T-helper 2 cell treated with Interferon-gamma antibody and Interleukin-4, amounts not matched to agents 5 μg/mL and 100 μg/mL, for 36 hours (primary cell): ENCODE measurements at regions not wholly inside any gene's neighbourhood (a gene's known extent, or its start where the extent isn't known, plus 50 kb on each side); places are given as distances from the start of the nearest gene placed in this dataset.

Source experiments
- DNase-seq: peaks from one replicate; pipeline ENCODE4 v3.0.0; 2021; ENCODE audit warnings: low spot score
- H3K27ac Mint-ChIP-seq: one replicate; pipeline ENCODE4 v1.8.0; 2021; ENCODE audit warnings: mild to moderate bottlenecking, mixed read lengths
- H3K27me3 Mint-ChIP-seq: one replicate; pipeline ENCODE4 v1.8.0; 2021; ENCODE audit warnings: low read depth, mixed read lengths
- H3K36me3 Mint-ChIP-seq: one replicate; pipeline ENCODE4 v1.8.0; 2021; ENCODE audit warnings: low read depth, mixed read lengths
- H3K4me1 Mint-ChIP-seq: one replicate; pipeline ENCODE4 v1.8.0; 2021; ENCODE audit warnings: low read depth, mixed read lengths
- H3K4me3 Mint-ChIP-seq: one replicate; pipeline ENCODE4 v1.8.0; 2022; ENCODE audit warnings: mild to moderate bottlenecking, moderate library complexity, mixed read lengths
- H3K9me3 Mint-ChIP-seq: one replicate; pipeline ENCODE4 v1.8.0; 2021; ENCODE audit warnings: mixed read lengths

DNA sequence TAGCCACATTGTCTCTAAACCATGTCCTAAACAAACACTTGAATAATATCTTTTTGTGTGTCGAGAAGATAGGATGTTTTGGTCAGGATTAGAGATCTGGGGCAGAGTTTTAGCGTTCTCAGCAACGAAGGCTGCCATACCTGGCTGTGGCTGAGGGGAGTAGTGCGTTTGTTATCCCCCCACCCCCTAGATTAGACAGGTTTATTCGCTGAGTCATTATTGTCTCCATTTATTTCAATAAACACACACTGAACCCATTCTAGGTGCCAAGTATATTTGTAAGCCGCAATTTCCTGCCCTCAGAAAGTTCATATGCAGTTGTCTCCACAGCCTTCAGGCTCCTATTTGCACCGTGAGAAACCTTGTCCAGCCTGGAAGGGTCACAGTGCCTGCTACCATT is 1684.8 kb upstream of the TENM3 start:
- Mint-ChIP-seq H3K36me3 (no peaks in the 10 kb centered on the region), H3K4me3 (no peak overlapping the region), H3K4me1 (no peaks in the 10 kb centered on the region), H3K27me3 (no peaks in the 10 kb centered on the region), H3K27ac (no peak overlapping the region), H3K9me3 (no peaks in the 10 kb centered on the region)
- no peak for DNase-seq

DNA sequence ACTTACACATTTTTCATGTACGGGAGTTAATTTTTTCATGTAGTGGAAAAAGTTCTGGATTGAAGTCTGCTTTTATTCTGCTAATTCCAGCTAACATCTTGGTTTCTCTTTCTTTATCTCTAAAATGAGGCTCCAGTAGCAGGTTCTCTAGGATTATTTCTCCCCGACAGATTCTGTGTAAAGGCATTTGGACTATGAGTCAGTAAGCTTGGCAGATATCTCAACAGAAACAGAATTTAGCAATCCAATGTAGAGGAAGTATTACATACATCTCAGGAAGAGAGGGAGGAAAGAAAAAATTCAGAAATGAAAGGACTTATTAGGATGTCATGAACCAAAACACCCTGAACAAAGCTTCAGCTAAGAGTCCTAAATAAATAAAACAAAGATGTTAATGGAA is 1682.3 kb upstream of the TENM3 start:
- Mint-ChIP-seq H3K4me1 (no peaks in the 10 kb centered on the region), H3K9me3 (peaks cover 4% of the 10 kb centered on the region), H3K36me3 (no peaks in the 10 kb centered on the region), H3K27me3 (no peaks in the 10 kb centered on the region), H3K4me3 (no peak overlapping the region), H3K27ac (no peak overlapping the region)
- DNase-seq = no peak

DNA sequence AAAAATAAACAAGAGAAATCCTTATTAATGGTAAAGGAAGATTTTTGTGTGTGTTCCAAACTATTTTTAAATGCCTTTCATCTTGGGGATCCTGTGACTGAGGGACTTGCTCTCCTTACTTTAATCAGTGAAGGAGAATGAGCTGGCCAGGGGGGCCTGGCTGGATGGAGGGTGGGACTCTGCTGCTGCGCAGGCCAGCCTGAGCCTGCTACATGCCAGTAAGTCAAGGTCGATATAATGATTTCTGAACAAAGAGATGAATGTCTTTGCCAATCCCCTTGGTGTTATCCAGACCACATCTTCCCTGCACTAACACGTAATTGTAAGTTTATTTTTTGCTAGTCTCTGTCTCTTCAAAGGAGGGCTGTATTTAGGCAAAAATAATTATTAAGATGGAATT is 1679.2 kb upstream of the TENM3 start:
- no peak for DNase-seq
- Mint-ChIP-seq H3K36me3 (no peaks in the 10 kb centered on the region), H3K27me3 (no peaks in the 10 kb centered on the region), H3K9me3 (peaks cover 9% of the 10 kb centered on the region), H3K4me3 (no peak overlapping the region), H3K4me1 (no peaks in the 10 kb centered on the region), H3K27ac (no peak overlapping the region)

DNA sequence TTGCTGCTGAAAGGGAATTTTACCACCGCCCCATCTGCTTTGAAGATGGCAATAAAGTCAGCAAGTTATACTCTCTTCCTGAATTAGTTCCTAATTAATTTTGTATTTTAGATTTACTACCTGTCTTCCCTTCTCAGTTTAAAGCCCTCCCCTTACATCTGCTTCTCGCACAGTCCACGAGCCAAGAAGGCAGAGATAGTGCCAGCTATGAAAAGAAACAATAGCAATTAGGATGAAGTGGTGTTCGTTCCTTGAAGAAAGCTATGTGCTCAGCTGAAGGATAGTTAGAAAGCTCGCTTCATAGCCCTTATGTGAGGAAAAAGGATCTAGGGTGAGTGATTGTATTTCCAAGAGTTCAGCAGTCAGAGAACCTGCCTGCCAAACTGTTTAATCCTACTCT is 1678.8 kb upstream of the TENM3 start:
- no peaks in the 10 kb centered on the region for H3K27me3 Mint-ChIP-seq
- H3K36me3 Mint-ChIP-seq = no peaks in the 10 kb centered on the region
- no peak overlapping the region for H3K27ac Mint-ChIP-seq
- DNase-seq = no peak
- H3K9me3 Mint-ChIP-seq = peaks cover 9% of the 10 kb centered on the region
- no peak overlapping the region for H3K4me3 Mint-ChIP-seq
- no peaks in the 10 kb centered on the region for H3K4me1 Mint-ChIP-seq

DNA sequence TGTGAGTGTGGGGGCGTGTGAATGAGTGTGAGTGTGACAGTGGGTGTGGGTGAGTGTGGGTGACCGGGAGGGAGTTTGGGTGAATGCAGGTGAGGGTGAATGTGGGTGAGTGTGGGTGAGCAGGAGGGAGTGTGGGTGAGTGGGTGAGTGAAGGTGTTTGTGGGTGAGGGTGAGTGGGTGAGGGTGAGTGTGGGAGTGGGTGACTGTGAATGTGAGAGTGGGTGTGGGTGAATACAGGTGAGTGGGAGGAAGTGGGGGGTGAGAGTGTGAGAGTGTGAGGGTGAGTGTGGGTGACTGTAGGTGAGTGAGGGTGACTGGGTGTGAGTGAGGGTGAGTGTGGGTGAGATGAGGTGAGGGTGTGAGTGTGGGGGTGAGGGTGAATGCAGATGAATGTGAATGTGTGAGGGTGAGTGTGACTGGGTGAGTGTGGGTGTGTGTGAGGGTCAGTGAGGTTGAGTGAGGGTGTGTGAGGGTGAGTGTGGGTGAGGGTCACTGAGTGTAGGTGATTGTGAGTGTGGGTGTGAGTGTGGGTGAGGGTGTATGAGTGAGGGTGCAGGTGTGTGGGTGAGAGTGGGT is 1677.3 kb upstream of the TENM3 start:
- Mint-ChIP-seq H3K4me1 (no peaks in the 10 kb centered on the region), H3K9me3 (peaks cover 15% of the 10 kb centered on the region), H3K36me3 (no peaks in the 10 kb centered on the region), H3K27ac (no peak overlapping the region), H3K27me3 (no peaks in the 10 kb centered on the region), H3K4me3 (no peak overlapping the region)
- no peak for DNase-seq

DNA sequence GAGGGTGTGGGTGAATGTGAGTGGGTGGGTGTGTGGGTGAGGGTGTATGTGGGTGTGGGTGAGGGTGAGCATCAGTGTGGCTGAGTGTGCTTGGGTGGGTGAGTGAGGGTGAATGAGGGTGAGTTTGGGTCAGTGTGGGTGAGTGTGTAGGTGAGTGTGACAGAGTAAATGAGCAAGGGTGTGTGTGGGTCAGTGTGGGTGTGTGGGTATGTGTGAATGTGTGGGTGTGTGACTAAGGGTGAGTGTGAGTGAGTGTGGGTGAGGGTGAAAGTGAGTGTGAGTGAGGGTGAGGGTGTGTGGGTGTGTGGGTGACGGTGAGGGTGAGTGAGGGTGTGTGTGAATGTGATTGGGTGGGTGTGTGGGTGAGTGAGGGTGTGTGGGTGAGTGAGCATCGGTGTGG is 1676.7 kb upstream of the TENM3 start:
- peaks cover 17% of the 10 kb centered on the region for H3K9me3 Mint-ChIP-seq
- no peaks in the 10 kb centered on the region for H3K4me1 Mint-ChIP-seq
- no peak overlapping the region for H3K27ac Mint-ChIP-seq
- no peak for DNase-seq
- H3K4me3 Mint-ChIP-seq = no peak overlapping the region
- H3K36me3 Mint-ChIP-seq = no peaks in the 10 kb centered on the region
- H3K27me3 Mint-ChIP-seq = no peaks in the 10 kb centered on the region

DNA sequence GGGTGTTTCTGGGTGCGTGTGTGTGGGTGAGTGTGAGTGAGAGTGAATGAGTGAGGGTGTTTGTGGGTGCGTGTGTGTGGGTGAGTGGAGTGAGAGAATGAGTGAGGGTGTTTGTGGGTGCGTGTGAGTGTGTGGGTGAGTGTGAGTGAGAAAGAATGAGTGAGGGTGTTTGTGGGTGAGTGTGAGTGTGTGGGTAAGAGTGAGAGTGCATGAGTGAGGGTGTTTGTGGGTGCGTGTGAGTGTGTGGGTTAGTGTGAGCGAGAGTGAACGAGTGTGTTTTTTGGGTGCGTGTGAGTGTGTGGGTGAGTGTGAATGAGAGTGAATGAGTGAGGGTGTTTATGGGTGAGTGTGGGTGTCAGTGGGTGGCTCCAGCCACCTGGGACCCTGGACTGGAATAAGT is 1676.1 kb upstream of the TENM3 start:
- no peaks in the 10 kb centered on the region for H3K27me3 Mint-ChIP-seq

DNA sequence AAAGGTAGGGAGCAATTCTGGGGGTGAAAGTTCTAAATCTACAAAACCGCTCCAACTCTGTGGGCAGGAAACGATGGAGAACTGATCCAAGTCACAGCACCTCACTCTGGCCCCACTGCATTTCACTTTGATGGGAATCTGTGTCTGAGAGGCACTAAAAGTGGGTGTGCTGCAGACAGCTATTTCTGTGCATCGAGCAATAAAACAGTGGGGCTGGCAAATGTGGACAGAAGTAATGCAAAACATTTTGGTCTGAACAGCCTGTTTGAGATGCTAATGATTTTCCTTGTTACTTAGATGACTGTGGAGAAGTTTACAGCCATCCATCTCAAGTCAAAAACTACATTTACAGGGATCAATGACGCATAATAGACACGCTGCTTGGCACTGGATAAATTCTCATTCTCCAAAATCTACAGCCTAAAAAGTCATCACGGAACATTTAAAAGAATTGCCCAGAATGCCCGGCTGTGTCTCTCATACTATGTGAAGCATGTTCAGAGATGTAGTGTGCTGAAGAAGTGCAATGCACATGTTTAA is 1671.6 kb upstream of the TENM3 start:
- Mint-ChIP-seq H3K4me1 (no peaks in the 10 kb centered on the region), H3K27me3 (no peaks in the 10 kb centered on the region), H3K27ac (no peak overlapping the region), H3K4me3 (no peak overlapping the region), H3K9me3 (peaks cover 12% of the 10 kb centered on the region), H3K36me3 (no peaks in the 10 kb centered on the region)
- no peak for DNase-seq

More for the DNA sequence above, 1676.1 kb upstream of the TENM3 start:
- H3K27ac Mint-ChIP-seq = no peak overlapping the region
- no peak for DNase-seq
- no peak overlapping the region for H3K4me3 Mint-ChIP-seq
- peaks cover 17% of the 10 kb centered on the region for H3K9me3 Mint-ChIP-seq
- H3K4me1 Mint-ChIP-seq = no peaks in the 10 kb centered on the region
- H3K36me3 Mint-ChIP-seq = no peaks in the 10 kb centered on the region

DNA sequence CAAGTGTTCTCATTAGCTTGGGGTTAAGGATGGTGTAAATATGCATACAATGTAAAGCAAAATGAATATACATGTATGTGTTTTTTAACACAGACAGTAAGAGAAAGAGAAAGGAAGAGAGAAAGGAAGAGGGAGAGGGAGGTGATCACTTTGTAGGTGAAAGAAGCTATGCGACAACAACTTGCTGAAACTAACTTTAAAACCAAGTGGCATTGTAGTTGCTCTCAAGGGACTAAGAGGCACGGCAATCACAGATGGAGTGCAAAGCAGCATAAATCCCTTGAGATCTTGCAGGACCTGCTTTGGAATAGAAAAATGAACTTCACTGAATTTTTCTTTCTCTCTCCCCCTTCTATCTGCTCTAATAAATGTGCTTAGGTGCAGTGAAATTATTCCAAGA is 1665.0 kb upstream of the TENM3 start:
- no peak overlapping the region for H3K27ac Mint-ChIP-seq
- H3K4me1 Mint-ChIP-seq = no peaks in the 10 kb centered on the region
- H3K36me3 Mint-ChIP-seq = no peaks in the 10 kb centered on the region
- no peaks in the 10 kb centered on the region for H3K27me3 Mint-ChIP-seq
- DNase-seq = no peak
- no peaks in the 10 kb centered on the region for H3K9me3 Mint-ChIP-seq
- no peak overlapping the region for H3K4me3 Mint-ChIP-seq

DNA sequence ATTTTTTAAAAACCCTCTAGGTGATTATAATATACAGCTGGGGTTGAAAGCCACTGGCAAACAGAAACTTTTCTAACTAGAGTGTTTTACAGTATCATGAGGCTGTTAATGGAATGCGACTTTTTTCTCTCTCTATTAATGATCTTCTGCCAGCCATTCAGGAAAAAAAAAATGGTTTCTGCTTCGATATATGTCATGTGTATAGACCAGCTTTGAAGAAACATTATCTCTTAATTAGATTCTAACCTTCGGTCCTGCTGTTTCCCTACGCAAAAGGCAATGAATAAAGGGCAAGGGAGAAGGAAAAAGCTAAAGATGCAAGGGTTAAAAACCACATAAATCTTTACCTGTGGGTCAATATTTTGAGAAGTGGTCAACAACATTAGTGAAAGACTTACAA is 1662.1 kb upstream of the TENM3 start:
- H3K4me3 Mint-ChIP-seq = no peak overlapping the region
- no peaks in the 10 kb centered on the region for H3K4me1 Mint-ChIP-seq
- no peak for DNase-seq
- no peaks in the 10 kb centered on the region for H3K36me3 Mint-ChIP-seq
- H3K27me3 Mint-ChIP-seq = no peaks in the 10 kb centered on the region
- H3K27ac Mint-ChIP-seq = no peak overlapping the region
- no peaks in the 10 kb centered on the region for H3K9me3 Mint-ChIP-seq

DNA sequence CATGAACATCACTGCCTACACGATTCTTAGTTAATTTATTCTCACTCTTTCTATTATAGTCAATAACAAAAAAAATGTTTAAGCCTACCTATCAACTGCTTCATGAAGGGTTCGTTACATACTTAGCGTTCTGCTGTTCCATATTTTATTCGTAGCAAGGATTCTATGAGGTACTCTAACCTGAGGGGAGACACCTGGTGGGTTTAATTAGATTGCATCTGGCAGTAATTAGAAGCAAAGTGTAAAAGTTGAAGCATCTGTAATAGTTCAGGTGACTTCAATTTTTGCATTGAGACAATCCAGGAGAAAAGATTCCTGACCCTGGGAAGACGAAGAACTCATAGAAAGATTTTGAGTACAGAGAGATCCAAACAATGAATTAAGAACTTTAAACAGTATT is 1655.8 kb upstream of the TENM3 start:
- H3K36me3 Mint-ChIP-seq = no peaks in the 10 kb centered on the region
- no peaks in the 10 kb centered on the region for H3K9me3 Mint-ChIP-seq
- no peak for DNase-seq
- H3K4me3 Mint-ChIP-seq = no peak overlapping the region
- H3K4me1 Mint-ChIP-seq = no peaks in the 10 kb centered on the region
- no peak overlapping the region for H3K27ac Mint-ChIP-seq
- no peaks in the 10 kb centered on the region for H3K27me3 Mint-ChIP-seq

DNA sequence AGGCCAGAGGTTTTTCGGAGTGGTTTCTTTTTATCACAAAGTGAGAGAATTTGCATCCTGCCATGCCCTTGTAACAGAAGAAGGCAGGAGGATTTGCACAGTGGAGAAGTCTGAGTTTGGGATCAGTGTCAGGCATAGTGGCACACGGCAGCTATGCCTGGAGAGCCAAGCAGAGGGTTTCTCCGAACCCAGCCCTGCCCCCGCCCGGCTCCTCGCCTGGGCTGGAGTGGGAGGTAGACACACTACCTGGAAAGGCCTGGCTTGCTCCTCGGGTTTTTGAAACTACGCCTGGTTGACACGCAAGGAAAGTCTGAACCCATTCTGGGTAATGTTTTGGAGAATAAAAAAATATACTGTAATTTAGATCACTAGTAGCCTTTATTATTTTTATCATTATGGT is 1653.6 kb upstream of the TENM3 start:
- Mint-ChIP-seq H3K9me3 (no peaks in the 10 kb centered on the region), H3K4me1 (no peaks in the 10 kb centered on the region)
- DNase-seq = no peak

DNA sequence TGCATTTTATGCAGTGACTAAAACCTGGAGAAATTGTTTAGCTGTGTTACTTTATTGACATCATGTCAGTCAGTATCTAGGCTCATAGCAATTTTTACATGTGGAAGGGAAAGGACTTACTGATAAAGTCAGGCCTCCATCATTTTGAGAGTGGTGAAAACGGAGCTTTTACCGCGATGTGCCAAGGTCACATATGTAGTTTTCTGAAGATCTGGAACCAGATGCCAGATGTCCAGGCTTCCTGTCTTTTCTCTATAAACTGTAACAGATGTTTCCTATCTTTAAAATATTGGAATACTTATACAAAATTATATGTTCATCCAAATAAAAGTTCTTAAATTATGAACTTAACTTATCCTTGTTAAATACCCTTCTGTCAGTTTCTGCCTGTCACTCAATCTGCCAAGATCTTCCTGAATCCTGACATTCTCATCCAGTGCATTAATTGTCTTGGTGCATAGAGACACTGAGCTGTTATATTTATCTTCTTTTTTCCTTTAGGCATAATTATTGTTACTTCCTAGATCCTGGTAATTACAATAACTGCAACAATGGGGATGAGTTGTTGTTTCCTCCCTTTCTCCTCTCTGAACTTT is 1646.2 kb upstream of the TENM3 start:
- H3K4me1 Mint-ChIP-seq = no peaks in the 10 kb centered on the region
- no peaks in the 10 kb centered on the region for H3K9me3 Mint-ChIP-seq
- H3K4me3 Mint-ChIP-seq = no peak overlapping the region
- no peak for DNase-seq
- H3K27ac Mint-ChIP-seq = no peak overlapping the region
- no peaks in the 10 kb centered on the region for H3K36me3 Mint-ChIP-seq
- no peaks in the 10 kb centered on the region for H3K27me3 Mint-ChIP-seq

More for the DNA sequence above, 1653.6 kb upstream of the TENM3 start:
- Mint-ChIP-seq H3K36me3 (no peaks in the 10 kb centered on the region), H3K27me3 (no peaks in the 10 kb centered on the region), H3K4me3 (no peak overlapping the region), H3K27ac (no peak overlapping the region)

DNA sequence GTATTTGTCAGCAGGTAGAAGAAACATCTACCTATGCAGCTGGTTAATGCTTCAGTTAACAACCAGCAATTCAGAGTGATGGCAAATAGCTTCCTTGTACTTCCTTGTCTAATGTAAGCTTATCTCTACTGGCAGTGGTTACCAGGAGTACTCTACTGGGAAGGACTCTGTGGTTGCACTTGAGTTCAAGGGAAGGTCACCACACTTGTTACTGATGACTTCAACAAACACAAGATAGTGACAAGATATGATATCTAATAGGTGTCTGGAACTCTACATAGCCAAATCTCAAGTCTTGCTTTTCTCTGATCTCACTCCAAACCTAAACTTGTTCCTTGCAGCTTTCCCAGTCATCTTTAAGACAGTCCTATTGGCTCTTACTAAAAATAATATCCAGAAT is 1644.9 kb upstream of the TENM3 start:
- DNase-seq = no peak
- H3K27ac Mint-ChIP-seq = no peak overlapping the region

DNA sequence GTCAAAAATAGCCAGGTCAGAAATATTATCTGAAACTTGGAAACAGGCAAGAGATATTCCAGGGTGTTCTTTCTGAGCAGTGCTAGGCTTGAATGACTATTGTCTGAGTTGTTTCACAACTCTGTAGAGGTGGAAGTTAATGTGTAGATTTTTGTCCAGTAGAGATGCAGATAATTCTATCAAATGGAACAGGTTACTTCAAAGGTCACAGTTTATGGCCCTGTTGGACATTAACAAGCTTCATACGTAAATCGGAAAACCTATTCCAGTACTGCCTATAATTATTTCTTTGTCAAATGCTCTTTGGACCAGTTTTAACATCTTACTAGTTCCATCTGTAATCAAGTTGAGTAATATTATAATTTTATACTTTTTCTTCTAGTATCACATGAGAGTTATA is 1639.4 kb upstream of the TENM3 start:
- DNase-seq = no peak
- Mint-ChIP-seq H3K4me1 (no peaks in the 10 kb centered on the region), H3K4me3 (no peak overlapping the region), H3K27ac (no peak overlapping the region), H3K27me3 (no peaks in the 10 kb centered on the region), H3K36me3 (no peaks in the 10 kb centered on the region), H3K9me3 (no peaks in the 10 kb centered on the region)

More for the DNA sequence above, 1644.9 kb upstream of the TENM3 start:
- H3K4me3 Mint-ChIP-seq = no peak overlapping the region
- no peaks in the 10 kb centered on the region for H3K9me3 Mint-ChIP-seq
- H3K4me1 Mint-ChIP-seq = no peaks in the 10 kb centered on the region
- H3K27me3 Mint-ChIP-seq = no peaks in the 10 kb centered on the region
- no peaks in the 10 kb centered on the region for H3K36me3 Mint-ChIP-seq
